ENCODE measurements at regions not wholly inside any gene's neighbourhood (a gene's known extent, or its start where the extent isn't known, plus 50 kb on each side); places are given as distances from the start of the nearest gene placed in this dataset.

DNA sequence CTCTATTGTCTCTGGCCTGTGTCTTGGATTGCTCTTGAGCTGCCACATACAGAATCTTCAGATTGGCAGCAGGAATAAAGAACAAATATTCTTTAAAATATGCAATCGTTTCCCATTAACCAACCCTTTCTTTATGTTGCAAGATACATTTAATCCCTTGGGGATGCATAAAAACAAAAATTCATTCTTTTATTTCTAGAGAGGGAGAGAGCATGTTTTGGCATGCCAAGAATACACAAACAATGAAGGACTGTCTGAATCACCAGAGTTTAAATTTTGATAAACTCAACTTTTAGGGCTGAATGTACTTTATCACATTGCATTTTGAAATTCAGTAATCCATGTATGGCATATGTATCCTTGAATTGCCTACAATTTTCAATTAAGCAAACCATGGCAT is 154.3 kb upstream of the SEMA3D start:
- no peak overlapping the region for H3K23ac ChIP-seq (ENCODE audit: insufficient read length)
- no peaks in the 10 kb centered on the region for H3K23me2 ChIP-seq (ENCODE audit: low read depth, low read length)
- no peaks in the 10 kb centered on the region for H3K79me2 ChIP-seq (ENCODE audit: control insufficient read depth in 1 of 2, insufficient read depth in 2 of 2, low read length in 2 of 2)
- H3K4me1 ChIP-seq (replicated peaks in 1 of 4; ENCODE audit: control insufficient read depth in 3 of 4, insufficient read depth in 4 of 4, low read length in 3 of 4), result no peaks in the 10 kb centered on the region
- H2BK12ac ChIP-seq (ENCODE audit: low read depth, low read length), result no peak overlapping the region
- no peak overlapping the region for H4K5ac ChIP-seq (ENCODE audit: insufficient read length, low read depth, low read length)
- no peak overlapping the region for H4K8ac ChIP-seq (ENCODE audit: extremely low read depth, insufficient read depth, low read length)
- no peak overlapping the region for H2BK15ac ChIP-seq (ENCODE audit: low read length)
- H2BK120ac ChIP-seq (replicated peaks; ENCODE audit: low read depth, low read length), result no peak overlapping the region
- no peak overlapping the region for H2AK5ac ChIP-seq (ENCODE audit: low read depth, low read length)
- H3K9me3 ChIP-seq (ENCODE audit: insufficient read depth in 2 of 2, low read depth in 1 of 2, low read length in 1 of 2), result no peaks in the 10 kb centered on the region
- no peak overlapping the region for H3K18ac ChIP-seq (ENCODE audit: extremely low read depth, low read length)
- H2AFZ ChIP-seq (ENCODE audit: low read length), result no peak overlapping the region
- H3K56ac ChIP-seq (replicated peaks; ENCODE audit: insufficient read length, low read depth, low read length), result no peak overlapping the region
- WGBS, 2 experiments (ENCODE audit: extremely low coverage in 1 of 2, insufficient coverage in 1 of 2, insufficient read length in 1 of 2, insufficient replicate concordance in 2 of 2, low coverage in 1 of 2, low lambda C conversion rate in 2 of 2, missing lambda C conversion rate in 1 of 2), result 86% methylated on average over 1 of the region's 1 CpG; no CpG with 5 or more reads in 1 of the 2 experiments
- H3K9ac ChIP-seq (replicated peaks in 1 of 4; ENCODE audit: extremely low read depth in 1 of 4, low read depth in 3 of 4, low read length in 3 of 4), result no peak overlapping the region
- no peak for DNase-seq (ENCODE audit: low read depth in 1 of 2, low spot score in 2 of 2)
- no peaks in the 10 kb centered on the region for H3K36me3 ChIP-seq (ENCODE audit: control insufficient read depth in 2 of 4, insufficient read depth in 4 of 4, low read length in 3 of 4)
- no peak overlapping the region for H3K14ac ChIP-seq (ENCODE audit: insufficient read length)
- no peaks in the 10 kb centered on the region for H4K20me1 ChIP-seq (replicated peaks in 1 of 2; ENCODE audit: control insufficient read depth in 1 of 2, insufficient read depth in 2 of 2, low read length in 2 of 2)
- ChIA-PET CTCF (ENCODE audit: partially characterized antibody) (no interaction called here), POLR2A (ENCODE audit: partially characterized antibody) (no interaction called here)
- FAIRE-seq, result no peak
- H3K27ac ChIP-seq (ENCODE audit: low read depth, low read length), result no peak overlapping the region
- H3K27me3 ChIP-seq (replicated peaks in 1 of 4; ENCODE audit: control insufficient read depth in 3 of 4, extremely low read depth in 1 of 4, insufficient read depth in 3 of 4, low read length in 3 of 4), result no peaks in the 10 kb centered on the region
- H2BK20ac ChIP-seq (ENCODE audit: low read length), result no peak overlapping the region
- no peak overlapping the region for H3K4me3 ChIP-seq (ENCODE audit: extremely low read depth in 1 of 4, insufficient read depth in 2 of 4, low read depth in 3 of 4, low read length in 4 of 4)
- H3K4me2 ChIP-seq (ENCODE audit: insufficient read depth in 1 of 2, low read depth in 2 of 2, low read length in 2 of 2), result no peak overlapping the region
- no peak overlapping the region for H4K91ac ChIP-seq (replicated peaks; ENCODE audit: insufficient read length, low read length)
- no peak overlapping the region for H3K4ac ChIP-seq (replicated peaks; ENCODE audit: insufficient read length, low read depth, low read length)
- TF ChIP-seq MAFK (IDR thresholded peaks at IDR 0.05; ENCODE audit: low read depth, low read length), result no peak
- TF ChIP-seq HDAC2 (IDR thresholded peaks at IDR 0.05; ENCODE audit: borderline replicate concordance in 1 of 2, low read depth in 2 of 2, low read length in 2 of 2), result no peak
- TF ChIP-seq JUND (IDR thresholded peaks at IDR 0.05; ENCODE audit: low read length), result no peak
- TF ChIP-seq ATF3 (IDR thresholded peaks at IDR 0.05; ENCODE audit: insufficient read depth, low read depth, low read length), result no peak
- no peak for TF ChIP-seq RXRA (IDR thresholded peaks at IDR 0.05; ENCODE audit: insufficient read depth, low read depth, low read length)
- TF ChIP-seq ATF2 (IDR thresholded peaks at IDR 0.05; ENCODE audit: low read length), result no peak
- no peaks in the 10 kb centered on the region for H3K79me1 ChIP-seq (ENCODE audit: low read depth, low read length)
- H2BK5ac ChIP-seq (ENCODE audit: low read depth, low read length), result no peak overlapping the region

Data from H1 (cell line).